H1 (cell line): ENCODE measurements at regions not wholly inside any gene's neighbourhood (a gene's known extent, or its start where the extent isn't known, plus 50 kb on each side); places are given as distances from the start of the nearest gene placed in this dataset.

Source experiments
- CHD7 ChIP-seq: fragments of 300-600 bp; sonication (generic); IDR thresholded peaks from 2 replicates; pipeline ENCODE4 v1.7.1; 2012; ENCODE audit warnings: low read length, moderate library complexity, mild to moderate bottlenecking, inconsistent platforms; ENCODE audit not compliant: insufficient replicate concordance
- RFX5 ChIP-seq: IDR thresholded peaks from 2 replicates; pipeline ENCODE4 v1.6.1; 2011; ENCODE audit warnings: low read depth, low read length, improper control_type of control experiment, borderline replicate concordance

- TF ChIP-seq CHD7 = no peak
- no peak for TF ChIP-seq RFX5
Observed at GRCh38 chr14:35456261-35456660, 51.7 kb upstream of the NFKBIA start (continued).
